ENCODE measurements at regions not wholly inside any gene's neighbourhood (a gene's known extent, or its start where the extent isn't known, plus 50 kb on each side); places are given as distances from the start of the nearest gene placed in this dataset.

DNA sequence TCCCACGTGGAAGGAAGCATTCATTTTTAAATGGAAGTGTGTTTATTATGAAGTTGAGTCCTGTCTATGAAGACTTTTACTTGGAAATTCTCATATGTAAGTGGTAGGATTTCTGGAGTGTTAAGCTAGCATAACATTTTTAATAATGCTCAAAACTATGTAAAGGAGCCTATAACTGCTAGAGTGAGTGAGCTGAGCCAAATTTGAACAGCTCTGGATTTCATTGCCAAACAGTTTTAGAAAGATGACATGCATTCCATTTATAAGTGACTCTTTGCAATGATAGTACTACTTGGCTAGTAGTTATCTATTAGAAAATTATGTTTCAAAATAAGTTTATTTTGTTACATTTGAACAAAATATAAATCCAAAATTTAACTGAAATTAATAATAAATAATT, 721.2 kb downstream of the LUZP2 start:
- TF ChIP-seq, protein P1, sequence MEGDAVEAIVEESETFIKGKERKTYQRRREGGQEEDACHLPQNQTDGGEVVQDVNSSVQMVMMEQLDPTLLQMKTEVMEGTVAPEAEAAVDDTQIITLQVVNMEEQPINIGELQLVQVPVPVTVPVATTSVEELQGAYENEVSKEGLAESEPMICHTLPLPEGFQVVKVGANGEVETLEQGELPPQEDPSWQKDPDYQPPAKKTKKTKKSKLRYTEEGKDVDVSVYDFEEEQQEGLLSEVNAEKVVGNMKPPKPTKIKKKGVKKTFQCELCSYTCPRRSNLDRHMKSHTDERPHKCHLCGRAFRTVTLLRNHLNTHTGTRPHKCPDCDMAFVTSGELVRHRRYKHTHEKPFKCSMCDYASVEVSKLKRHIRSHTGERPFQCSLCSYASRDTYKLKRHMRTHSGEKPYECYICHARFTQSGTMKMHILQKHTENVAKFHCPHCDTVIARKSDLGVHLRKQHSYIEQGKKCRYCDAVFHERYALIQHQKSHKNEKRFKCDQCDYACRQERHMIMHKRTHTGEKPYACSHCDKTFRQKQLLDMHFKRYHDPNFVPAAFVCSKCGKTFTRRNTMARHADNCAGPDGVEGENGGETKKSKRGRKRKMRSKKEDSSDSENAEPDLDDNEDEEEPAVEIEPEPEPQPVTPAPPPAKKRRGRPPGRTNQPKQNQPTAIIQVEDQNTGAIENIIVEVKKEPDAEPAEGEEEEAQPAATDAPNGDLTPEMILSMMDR (conservative IDR thresholded peaks at IDR 0.05; ENCODE audit: low read length), result no peak
- TF ChIP-seq EZH2phosphoT487 (IDR thresholded peaks at IDR 0.05; ENCODE audit: borderline replicate concordance, low read depth, low read length), result no peak
